Endometrium (tissue), 2 donors: ENCODE measurements at regions not wholly inside any gene's neighbourhood (a gene's known extent, or its start where the extent isn't known, plus 50 kb on each side); places are given as distances from the start of the nearest gene placed in this dataset.

Experiments used
- FAIRE-seq: peaks from 2 replicates; lab custom pipeline; 2012; peaks lifted over from hg19 to GRCh38; lab: Jason Lieb, UNC
- donor health status: control.
- donor health status: control.

DNA sequence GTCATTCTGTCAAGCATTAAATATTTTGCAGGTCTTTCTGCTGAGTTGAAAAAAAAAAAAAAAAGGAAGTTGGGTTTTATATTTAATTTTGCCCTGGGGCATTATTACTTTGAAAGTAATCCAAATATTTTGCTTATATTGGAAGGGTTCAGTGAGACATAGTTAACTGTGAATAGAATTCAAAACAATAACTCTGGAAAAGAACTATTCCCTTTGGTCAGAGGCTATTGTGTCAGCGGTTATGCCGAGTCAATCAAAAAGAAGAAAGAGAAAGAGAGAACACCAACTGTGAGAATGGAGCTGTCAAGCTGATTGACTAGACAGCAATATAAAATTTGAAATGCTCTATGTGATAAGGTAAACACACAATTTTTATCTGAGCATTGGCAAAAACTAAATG is 761.7 kb downstream of the ADGRL2 start:
- FAIRE-seq = no peak

DNA sequence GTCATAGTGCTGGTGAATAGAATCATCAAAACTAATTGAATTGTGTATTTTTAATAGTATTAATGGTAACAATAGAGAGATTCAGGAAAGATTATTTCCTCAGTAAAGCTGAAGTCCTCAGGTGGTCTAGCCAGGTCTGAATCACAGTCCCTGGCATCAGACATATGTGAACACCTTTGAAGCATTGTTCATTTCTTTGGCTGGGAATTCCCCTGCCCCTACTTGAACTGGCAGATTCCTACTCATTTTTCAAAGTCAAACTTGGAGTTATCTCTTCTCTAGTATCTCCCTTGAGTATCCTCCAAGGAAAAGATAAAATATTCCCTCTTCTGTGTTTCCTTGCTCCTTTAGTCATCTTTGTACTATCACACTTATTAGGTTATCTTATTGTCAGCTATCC is 759.8 kb downstream of the ADGRL2 start:
- no peak for FAIRE-seq

DNA sequence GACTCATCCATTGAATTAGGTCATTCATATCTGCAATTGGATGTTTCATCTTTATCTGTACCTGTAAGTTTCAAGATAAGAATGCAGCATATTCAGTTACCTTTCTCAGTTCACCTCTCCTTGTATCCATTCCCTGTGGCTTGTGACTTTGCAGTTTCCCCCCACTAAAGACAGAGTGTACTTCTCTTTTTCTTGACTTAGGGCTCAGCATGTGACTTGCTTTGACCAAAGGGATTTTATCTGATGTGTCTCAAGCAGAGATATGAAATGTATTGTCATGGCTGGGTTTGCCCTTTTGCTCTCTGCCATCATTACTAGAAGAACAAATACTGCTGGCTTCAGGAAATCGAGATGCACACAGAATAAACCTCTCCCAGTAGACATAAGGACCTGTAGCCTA is 754.8 kb downstream of the ADGRL2 start:
- FAIRE-seq = no peak

DNA sequence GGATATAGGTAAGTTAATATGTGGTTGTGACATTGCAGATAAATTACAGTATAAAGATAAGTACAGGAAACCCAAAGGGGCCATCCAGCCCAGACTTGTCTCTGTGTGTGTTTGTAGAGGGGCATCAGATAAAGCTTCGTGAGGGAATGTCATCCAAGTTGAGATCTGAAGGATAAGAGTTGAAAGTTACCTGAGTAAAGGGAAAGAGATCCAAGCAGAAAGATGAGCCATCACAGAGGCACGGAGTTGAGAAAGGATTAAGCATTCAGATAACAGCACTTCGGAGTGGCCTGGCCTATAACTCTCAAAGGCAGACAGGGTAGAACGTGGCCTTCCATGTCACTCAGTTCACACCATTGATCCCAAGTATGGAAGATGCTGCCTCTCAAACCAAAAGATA is 749.1 kb downstream of the ADGRL2 start:
- FAIRE-seq = no peak

DNA sequence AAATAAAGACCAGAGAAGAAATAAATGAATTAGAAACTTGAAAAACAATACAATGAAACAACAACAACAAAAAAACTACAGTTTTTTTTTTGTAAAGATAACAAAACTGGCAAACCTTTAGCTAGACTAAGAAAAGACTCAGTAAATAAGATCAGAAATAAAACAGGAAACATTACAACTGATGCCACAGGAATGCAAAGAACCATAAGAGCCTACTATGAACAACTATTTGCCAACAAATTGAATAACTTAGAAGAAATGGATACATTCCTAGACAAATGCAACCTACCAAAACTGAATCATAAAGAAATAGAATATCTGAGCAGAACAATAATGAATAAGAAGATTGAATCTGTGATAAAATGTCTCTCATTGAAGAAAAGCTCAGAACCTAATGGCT is 742.0 kb downstream of the ADGRL2 start:
- FAIRE-seq = no peak

DNA sequence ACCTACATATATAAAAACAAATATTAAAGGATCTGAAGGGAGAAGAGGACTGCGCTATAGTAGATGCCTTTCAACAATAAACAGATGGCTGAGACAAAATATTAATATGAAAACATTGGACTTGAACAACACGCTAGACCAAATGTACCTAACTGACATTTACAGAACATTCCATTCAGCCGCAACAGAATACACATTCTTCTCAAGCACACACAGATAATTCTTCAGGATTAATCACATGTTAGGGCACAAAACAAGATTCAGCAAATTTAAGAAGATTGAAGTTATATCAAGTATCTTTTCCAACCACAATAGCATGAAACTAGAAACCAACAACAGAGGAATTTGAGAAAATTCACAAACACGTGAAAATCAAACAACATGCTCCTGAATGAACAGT is 741.4 kb downstream of the ADGRL2 start:
- FAIRE-seq = no peak

DNA sequence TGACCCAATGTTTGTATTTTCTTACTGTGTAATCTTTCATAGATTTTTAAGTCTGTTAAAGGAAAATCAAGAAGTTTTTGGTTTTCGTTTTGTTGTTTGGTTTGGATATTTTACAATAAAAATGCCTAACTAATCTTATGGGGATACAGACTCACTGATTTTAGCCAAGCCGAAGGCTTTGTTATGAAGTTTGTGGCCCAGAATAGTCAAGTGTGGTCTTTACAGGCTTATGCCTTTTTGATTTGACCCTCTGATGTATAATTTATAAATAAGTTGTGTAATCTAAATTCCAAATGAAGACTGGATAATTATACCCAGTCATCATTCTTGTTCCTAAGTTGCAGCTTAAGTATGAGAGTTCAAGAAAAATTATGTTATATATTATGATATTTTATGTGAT is 739.3 kb downstream of the ADGRL2 start:
- no peak for FAIRE-seq

DNA sequence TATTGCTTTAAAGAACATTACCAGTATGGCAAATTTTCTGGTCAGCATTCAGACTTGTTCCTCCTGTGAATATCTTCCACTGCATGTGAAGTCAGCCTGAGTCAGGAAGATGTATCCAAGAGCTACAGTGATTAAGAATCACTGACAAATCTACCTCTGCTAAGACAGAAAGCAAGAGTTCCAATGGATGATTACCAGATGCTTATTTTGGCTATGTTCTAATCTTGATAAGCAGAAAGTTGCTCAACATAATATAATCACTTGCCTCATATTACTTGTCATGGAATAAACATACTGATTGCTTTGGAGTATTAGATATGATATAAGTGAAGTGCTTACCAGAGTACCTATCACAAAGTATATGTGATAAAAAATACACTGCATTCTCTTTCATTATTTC is 738.1 kb downstream of the ADGRL2 start:
- no peak for FAIRE-seq

DNA sequence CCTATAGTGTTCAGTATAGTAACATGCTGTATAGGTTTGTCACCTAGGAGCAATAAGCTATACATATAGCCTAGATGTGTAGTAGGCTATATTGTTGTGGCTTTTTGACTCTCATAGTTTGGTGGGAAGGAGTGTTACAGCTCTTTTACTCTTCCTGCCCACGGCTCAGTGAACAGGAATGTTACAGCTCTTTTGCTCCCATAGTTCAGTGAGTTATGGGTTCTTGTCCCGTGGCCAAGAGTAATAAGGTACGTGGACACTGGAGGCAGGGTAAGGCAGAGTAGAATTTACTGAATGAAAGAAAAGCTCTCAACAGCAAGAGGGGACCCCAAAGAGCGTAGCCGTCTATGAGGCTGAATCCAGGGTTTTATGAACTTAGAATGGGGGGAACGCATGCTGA is 734.3 kb downstream of the ADGRL2 start:
- no peak for FAIRE-seq

DNA sequence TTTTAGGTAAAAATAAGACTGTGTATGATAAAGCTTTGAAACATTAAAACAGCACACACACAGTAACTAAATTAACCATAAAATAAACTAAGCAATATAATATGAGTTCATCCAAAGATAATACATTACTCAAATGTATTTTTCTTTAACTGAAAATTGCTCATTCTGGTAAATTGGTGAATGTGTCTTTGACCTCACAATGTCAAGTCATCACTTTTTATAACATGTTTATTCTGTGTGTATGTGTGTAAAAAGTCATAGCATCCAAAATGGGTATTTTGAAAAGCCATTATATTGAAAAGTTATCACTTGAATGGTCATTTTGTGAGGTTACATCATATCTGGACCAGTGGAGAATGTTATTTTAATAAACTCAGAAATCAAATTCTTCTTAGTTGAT is 724.6 kb downstream of the ADGRL2 start:
- FAIRE-seq = no peak

DNA sequence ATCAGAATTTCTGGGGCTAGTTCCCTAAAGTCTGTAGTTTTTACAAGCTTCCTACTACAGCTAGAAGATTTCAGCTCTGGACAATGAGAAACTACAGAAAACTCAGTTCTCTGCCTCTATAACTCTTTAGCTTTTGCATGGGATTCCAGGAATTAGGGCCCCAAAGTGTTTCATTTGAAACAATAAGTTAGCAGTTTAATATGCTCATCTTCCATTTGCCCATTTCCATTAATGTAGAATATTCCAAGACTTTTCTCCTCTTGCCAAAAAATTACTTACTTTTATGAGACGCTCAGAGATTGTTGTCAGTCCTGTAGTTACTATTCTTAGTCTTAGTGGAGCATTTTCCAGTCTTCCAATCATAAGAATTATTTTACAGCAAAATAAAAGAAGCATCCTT is 719.9 kb downstream of the ADGRL2 start:
- FAIRE-seq = no peak

DNA sequence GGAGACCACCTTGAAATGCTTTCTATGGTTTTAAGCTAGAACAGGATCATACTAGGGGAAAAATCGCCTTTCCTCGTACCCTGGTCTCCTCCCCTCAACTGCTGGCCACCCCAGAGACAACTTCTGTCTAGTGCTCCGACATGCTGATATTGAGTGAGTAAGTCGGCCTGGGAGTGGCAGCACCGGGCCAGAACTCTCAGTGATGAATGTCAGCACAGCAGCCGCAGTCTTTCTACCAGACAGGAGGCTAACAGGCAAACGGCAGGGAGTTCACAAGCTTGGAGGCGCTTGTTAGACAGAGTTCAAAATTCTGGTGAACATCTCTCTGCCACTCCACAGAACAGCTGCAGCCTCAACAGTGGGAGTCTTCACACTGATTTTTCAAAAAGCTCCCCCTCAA is 716.9 kb downstream of the ADGRL2 start:
- FAIRE-seq = no peak

DNA sequence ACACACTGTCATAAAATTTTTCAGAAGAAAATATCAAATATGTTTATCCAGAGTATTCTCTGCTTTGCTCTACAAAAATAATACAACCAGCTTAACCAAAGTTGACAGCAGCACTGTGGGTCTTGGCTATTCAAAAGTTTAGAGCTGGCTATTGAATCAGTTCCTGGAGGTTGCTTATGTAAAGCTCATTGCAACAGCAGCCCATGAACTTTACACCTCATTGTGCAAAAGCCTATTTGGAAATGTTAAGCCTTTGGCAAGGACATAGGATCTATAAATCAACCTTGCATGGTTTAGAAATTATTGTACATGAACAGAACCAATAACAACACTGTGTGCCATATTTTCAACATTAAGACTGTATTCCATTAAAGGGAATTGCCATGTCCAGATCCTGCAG is 714.9 kb downstream of the ADGRL2 start:
- FAIRE-seq = no peak

DNA sequence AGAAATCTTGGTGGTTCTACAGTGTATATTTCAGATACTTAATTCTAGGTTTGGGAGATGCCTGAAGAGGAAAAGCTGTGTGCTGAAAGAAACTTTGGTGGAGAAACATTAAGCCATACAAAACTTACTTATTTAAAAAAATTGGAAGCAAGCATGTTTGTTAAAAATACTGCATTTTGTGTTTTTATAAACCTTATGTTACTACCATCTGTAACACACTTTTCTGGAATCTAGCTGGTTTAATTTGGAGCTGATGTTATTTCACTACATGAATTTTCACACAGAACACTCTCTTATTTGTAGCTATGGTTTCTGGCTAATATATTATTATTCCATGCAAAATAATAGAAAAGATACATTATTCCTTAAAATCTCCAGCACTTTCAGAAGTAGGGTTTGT is 710.7 kb downstream of the ADGRL2 start:
- no peak for FAIRE-seq

DNA sequence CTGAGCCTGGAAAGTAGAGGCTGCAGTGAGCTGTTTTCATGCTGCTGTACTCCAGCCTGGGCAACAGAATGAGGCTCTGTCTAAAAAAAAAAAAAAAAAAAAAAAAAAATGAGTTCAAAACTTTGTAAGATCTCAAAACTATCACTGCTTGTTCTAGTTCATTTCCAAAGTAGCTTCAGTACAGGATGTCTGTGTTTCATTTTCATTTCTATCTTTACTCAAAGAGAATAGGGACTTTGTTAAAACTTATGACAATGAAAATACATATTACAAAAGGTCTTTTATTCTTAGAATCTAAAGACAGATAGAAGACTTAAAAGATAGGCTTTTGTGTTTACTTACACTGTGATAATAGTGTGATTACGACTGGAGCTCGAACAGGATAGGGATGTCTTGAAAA is 709.7 kb downstream of the ADGRL2 start:
- FAIRE-seq = no peak

DNA sequence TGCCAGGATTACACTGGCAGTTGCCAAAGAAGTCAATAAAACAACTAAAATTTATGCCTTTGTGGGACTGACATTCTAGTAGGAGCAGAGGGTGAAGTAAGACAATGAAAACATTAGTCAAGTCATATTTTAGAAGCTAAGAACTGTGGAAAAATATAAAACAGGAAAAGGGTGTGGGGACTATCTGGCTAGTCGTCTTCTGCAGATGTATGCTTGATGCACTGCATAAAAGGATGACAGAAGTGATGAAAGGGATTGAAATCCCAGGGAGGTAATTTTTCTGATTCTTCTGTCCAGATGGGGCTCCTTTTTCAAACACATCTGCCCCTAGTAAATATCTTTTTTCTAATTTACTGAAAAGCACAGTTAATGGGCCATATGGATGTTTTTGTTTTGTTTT is 706.3 kb downstream of the ADGRL2 start:
- peak; percentile 80 for FAIRE-seq

DNA sequence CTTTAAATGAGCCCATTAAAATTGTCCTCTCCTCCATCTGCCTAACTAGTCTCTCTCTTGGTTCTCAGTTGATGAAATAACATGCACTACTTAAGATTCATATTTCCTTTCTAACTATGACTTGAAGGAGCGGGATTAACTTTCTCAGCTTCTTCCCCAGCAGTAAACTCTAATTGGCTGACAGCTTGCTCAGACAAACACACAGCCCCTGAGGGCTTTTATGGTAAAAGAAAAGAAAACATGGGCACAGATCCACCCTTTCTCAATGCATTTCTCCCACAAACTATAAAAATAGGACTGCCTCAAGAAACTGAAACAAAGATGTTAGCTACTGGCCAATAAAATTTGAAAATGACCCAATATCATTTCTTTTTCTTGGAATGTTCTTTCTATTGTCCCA is 703.1 kb downstream of the ADGRL2 start:
- FAIRE-seq = peak; percentile 70

DNA sequence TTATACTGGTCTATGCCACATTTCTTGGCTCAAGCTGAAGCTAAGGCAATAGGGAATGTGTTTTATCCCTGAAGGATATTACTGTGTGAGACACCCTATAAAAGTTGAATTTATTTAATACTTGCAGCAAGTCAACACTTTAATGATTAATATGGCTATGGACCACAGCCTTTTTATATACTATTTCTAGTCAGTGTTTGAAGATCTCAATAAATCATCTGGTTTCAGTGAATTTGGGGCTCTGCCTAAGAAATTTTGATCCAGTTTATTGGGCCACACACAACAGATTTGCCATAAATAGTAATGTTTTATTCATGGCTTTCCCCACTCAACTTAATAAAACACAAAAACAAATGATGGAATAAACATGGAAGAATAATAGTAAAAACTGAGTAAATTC is 698.3 kb downstream of the ADGRL2 start:
- FAIRE-seq = peak; percentile 74

DNA sequence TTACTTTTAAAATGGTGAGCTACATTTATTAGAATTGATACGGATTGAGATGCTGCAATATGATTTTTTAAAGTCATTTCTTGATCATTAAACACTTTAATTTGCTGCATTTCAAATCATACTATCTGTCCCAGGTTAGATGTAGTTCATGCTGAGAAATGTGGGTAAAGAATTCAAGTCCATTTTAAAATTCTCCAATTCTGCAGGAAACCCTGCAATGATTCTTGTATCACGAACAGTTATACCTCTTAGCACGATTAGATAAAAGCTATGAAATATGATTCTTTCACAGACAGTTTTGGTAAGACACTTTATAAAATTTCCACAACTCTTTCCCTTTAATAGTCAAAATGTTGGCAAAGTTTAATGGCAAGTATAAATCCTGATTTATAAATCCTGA is 693.4 kb downstream of the ADGRL2 start:
- no peak for FAIRE-seq

DNA sequence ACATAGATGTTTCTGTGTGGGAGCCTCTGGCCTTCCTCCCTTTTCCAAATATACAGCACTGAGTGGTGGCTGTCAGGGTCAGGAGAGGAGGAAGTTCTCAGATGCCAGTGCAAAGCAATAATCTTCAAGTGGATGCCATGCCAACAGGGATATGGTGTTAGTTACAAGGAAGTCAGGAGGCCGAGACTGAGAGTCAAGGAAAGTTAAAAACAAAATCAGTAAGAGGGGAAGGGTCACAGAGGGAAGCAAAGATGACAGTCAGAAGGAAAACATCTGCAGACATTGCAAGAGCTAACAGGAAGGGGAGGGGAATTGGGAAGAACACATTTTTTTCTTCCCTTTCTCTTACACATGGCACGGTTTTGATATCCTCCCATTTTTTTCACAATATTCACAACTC is 691.4 kb downstream of the ADGRL2 start:
- no peak for FAIRE-seq

DNA sequence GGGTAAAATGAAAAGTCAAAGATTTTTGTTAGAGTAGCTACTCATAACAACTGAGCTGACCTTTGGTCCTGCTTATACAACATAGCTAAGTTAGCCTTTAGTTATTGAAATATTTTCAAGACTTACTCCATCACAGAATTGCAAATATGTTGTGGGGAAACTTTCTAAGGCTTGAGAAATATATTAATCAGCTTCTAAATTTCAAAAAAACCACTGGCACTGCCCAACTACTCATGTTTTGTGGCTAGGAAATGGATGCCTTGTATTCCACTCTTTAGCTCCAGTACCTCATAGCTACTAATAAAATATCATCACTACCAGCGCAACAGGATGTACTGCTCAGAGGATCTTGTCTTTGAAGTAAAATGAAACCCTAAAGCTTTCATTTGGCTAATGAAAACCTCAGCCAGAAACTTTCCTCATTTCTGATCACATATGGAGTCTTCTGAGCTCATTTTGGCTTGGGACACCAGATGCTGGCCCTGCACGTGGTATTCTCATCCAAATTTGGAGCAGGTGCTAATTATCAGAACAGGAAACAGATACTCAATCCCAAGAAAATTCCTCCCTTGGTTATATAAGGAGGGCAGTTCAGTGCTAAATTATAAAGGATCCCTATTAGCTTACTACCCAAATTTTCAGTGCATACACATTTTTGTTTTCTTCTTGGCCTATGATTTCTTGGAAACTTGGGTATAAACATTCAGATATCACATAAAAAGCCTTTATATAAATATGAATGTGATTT is 690.7 kb downstream of the ADGRL2 start:
- no peak for FAIRE-seq

DNA sequence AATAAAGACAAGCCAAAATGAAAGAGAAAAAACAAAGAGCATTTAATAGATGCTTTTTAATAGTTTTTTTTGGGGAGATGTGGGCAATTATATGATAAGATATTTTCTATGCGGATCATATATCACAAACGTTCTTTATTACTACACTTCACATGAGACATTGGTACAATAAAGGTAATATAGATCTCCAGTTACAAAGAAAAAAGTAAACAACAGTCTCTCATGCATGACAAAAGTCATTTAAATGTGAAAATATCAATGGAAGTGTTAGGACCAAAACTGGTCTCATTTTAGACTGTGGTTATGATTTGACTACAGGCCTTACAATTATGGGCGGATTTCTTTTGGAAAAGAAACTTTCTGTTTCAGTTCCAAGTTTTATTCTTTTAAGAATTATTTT is 687.0 kb downstream of the ADGRL2 start:
- peak; percentile 53 for FAIRE-seq

DNA sequence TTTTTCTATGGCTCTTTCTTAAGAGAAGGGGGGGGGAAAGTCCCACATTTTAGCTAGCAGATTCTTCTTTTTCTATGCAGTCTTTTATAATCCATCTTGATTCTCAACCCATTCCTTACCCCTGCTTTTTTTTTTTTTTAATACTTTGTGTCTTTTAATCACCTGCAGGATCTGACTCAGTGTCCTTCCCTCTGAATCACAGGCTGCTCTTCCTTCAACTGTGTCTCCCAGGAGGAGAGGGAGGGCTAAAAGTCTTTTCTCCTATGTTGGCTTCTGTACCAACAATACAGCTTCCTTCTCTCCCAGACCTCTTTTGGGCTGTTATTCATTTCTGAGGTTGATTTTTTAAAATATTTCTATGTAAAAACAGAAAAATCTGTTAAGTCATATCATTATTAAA is 686.2 kb downstream of the ADGRL2 start:
- FAIRE-seq = no peak

DNA sequence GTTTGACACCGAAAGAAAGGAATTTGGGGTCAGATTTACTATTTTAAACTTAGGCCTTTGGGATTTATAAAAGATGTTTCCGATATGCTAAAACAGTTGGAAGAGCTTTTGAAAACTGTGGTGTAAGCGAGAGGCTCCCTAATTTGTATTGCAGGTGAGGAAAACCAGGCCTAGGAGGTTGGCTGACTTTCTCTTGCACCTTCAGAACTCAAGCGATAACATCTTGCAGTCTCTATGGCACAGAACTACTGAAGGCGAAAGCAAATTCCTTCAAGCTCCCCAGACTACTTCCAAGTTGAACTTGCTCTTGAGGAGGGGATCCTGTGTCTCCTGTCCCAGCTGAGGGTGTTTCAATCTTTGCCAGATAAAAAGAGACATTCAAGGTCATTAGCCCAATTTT is 685.7 kb downstream of the ADGRL2 start:
- FAIRE-seq = no peak
